ENCODE measurements at regions not wholly inside any gene's neighbourhood (a gene's known extent, or its start where the extent isn't known, plus 50 kb on each side); places are given as distances from the start of the nearest gene placed in this dataset.

GRCh38 chr3:107446706-107447105, 69.5 kb downstream of the CCDC54 start:
- TF ChIP-seq FOXM1 (IDR thresholded peaks at IDR 0.05; ENCODE audit: low read depth): no peak
- TF ChIP-seq, protein P1, sequence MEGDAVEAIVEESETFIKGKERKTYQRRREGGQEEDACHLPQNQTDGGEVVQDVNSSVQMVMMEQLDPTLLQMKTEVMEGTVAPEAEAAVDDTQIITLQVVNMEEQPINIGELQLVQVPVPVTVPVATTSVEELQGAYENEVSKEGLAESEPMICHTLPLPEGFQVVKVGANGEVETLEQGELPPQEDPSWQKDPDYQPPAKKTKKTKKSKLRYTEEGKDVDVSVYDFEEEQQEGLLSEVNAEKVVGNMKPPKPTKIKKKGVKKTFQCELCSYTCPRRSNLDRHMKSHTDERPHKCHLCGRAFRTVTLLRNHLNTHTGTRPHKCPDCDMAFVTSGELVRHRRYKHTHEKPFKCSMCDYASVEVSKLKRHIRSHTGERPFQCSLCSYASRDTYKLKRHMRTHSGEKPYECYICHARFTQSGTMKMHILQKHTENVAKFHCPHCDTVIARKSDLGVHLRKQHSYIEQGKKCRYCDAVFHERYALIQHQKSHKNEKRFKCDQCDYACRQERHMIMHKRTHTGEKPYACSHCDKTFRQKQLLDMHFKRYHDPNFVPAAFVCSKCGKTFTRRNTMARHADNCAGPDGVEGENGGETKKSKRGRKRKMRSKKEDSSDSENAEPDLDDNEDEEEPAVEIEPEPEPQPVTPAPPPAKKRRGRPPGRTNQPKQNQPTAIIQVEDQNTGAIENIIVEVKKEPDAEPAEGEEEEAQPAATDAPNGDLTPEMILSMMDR (IDR thresholded peaks at IDR 0.05): no peak
- TF ChIP-seq NRF1 (IDR thresholded peaks at IDR 0.05; ENCODE audit: low read depth, low read length): no peak

All from SK-N-SH (cell line).